Activated B cell treated with CpG ODN at 0.5 μM for 24 hours (primary cell): ENCODE measurements at regions not wholly inside any gene's neighbourhood (a gene's known extent, or its start where the extent isn't known, plus 50 kb on each side); places are given as distances from the start of the nearest gene placed in this dataset.

Experiments
- ATAC-seq: fragments of 200-7000 bp; cut with Tn5 transposase; one replicate; pipeline ENCODE4 v1.10.0; 2021; ENCODE audit warnings: low read depth, mild to moderate bottlenecking, moderate library complexity
- CTCF ChIA-PET: fragments of 350-600 bp; sonication (Branson Sonifier 250); formaldehyde crosslinking; loops from one replicate; lab custom pipeline; 2021; ENCODE audit warnings: antibody characterized with exemption; lab: Charles Lee
- POLR2A ChIA-PET: fragments of 350-600 bp; sonication (Branson Sonifier 250); formaldehyde crosslinking; loops from one replicate; lab custom pipeline; 2021; ENCODE audit warnings: antibody characterized with exemption; lab: Charles Lee
- DNase-seq: peaks from one replicate; pipeline ENCODE4 v3.0.0; 2022
- H3K27ac Mint-ChIP-seq: one replicate; pipeline ENCODE4 v1.8.0; 2020; ENCODE audit warnings: mixed read lengths
- H3K27me3 Mint-ChIP-seq: one replicate; pipeline ENCODE4 v1.8.0; 2021; ENCODE audit warnings: mixed read lengths
- H3K36me3 Mint-ChIP-seq: one replicate; pipeline ENCODE4 v1.8.0; 2021; ENCODE audit warnings: low read depth, mixed read lengths
- H3K4me1 Mint-ChIP-seq: one replicate; pipeline ENCODE4 v1.8.0; 2021; ENCODE audit warnings: mixed read lengths
- H3K4me3 Mint-ChIP-seq: one replicate; pipeline ENCODE4 v1.8.0; 2020; ENCODE audit warnings: mild to moderate bottlenecking, mixed read lengths
- H3K9me3 Mint-ChIP-seq: one replicate; pipeline ENCODE4 v1.8.0; 2020; ENCODE audit warnings: mixed read lengths
- CTCF ChIP-seq: fragments of 200-600 bp; IDR thresholded peaks from one replicate; pipeline ENCODE4 v1.8.0; 2022; ENCODE audit warnings: antibody characterized with exemption, mild to moderate bottlenecking
- intact Hi-C: fragments of 100-400 bp; cut with micrococcal nuclease; formaldehyde crosslinking; loops from one replicate; pipeline ENCODE4 v1.15.1; 2024

GRCh38 chr1:219476716-219477115 is 136.2 kb downstream of the ZC3H11B start:
- ATAC-seq, result no peak
- CTCF ChIA-PET, result no interaction called here
- no peaks in the 10 kb centered on the region for H3K27me3 Mint-ChIP-seq
- no peak overlapping the region for H3K4me3 Mint-ChIP-seq
- no peaks in the 10 kb centered on the region for H3K36me3 Mint-ChIP-seq
- intact Hi-C loops, result no loop called here
- H3K4me1 Mint-ChIP-seq, result peaks cover 3% of the 10 kb centered on the region
- H3K9me3 Mint-ChIP-seq, result no peaks in the 10 kb centered on the region
- H3K27ac Mint-ChIP-seq, result no peak overlapping the region
- TF ChIP-seq CTCF, result no peak
- DNase-seq, result no peak
- POLR2A ChIA-PET, result no interaction called here

GRCh38 chr1:219476116-219476515 is 136.8 kb downstream of the ZC3H11B start:
- Mint-ChIP-seq H3K4me3 (no peak overlapping the region), H3K9me3 (no peaks in the 10 kb centered on the region), H3K27ac (no peak overlapping the region), H3K27me3 (no peaks in the 10 kb centered on the region), H3K36me3 (no peaks in the 10 kb centered on the region), H3K4me1 (peaks cover 3% of the 10 kb centered on the region)
- intact Hi-C loops, result no loop called here
- no peak for DNase-seq
- no peak for ATAC-seq
- no peak for TF ChIP-seq CTCF
- POLR2A ChIA-PET, result no interaction called here
- CTCF ChIA-PET, result no interaction called here

GRCh38 chr1:219472596-219472995 is 140.3 kb downstream of the ZC3H11B start:
- no peak for TF ChIP-seq CTCF
- no peak for DNase-seq
- peaks cover 3% of the 10 kb centered on the region for H3K4me1 Mint-ChIP-seq
- ChIA-PET CTCF (no interaction called here), POLR2A (no interaction called here)
- ATAC-seq, result no peak
- H3K36me3 Mint-ChIP-seq, result no peaks in the 10 kb centered on the region
- H3K4me3 Mint-ChIP-seq, result no peak overlapping the region
- no peak overlapping the region for H3K27ac Mint-ChIP-seq
- intact Hi-C loops, result no loop called here
- no peaks in the 10 kb centered on the region for H3K9me3 Mint-ChIP-seq
- H3K27me3 Mint-ChIP-seq, result no peaks in the 10 kb centered on the region

- Mint-ChIP-seq H3K27ac (no peak overlapping the region), H3K36me3 (no peaks in the 10 kb centered on the region), H3K4me3 (no peak overlapping the region), H3K9me3 (no peaks in the 10 kb centered on the region), H3K4me1 (peaks cover 13% of the 10 kb centered on the region), H3K27me3 (no peaks in the 10 kb centered on the region)
- DNase-seq (no peak), ATAC-seq (no peak)
- CTCF ChIA-PET, result no interaction called here
- TF ChIP-seq CTCF, result no peak
- POLR2A ChIA-PET, result no interaction called here
- intact Hi-C loops, result no loop called here
Measured at GRCh38 chr1:219467524-219467923, 145.4 kb downstream of the ZC3H11B start.

- no peak for TF ChIP-seq CTCF
- no peak for ATAC-seq
- no peak overlapping the region for H3K4me3 Mint-ChIP-seq
- no peaks in the 10 kb centered on the region for H3K36me3 Mint-ChIP-seq
- POLR2A ChIA-PET, result no interaction called here
- H3K9me3 Mint-ChIP-seq, result no peaks in the 10 kb centered on the region
- H3K4me1 Mint-ChIP-seq, result peaks cover 18% of the 10 kb centered on the region
- CTCF ChIA-PET, result no interaction called here
- no peak overlapping the region for H3K27ac Mint-ChIP-seq
- intact Hi-C loops, result no loop called here
- H3K27me3 Mint-ChIP-seq, result no peaks in the 10 kb centered on the region
- no peak for DNase-seq
Measured at GRCh38 chr1:219466766-219467165, 146.1 kb downstream of the ZC3H11B start.
